GM12878 (cell line): ENCODE measurements at regions not wholly inside any gene's neighbourhood (a gene's known extent, or its start where the extent isn't known, plus 50 kb on each side); places are given as distances from the start of the nearest gene placed in this dataset.

Experiments used
- ATAC-seq: fragments of 200-7000 bp; cut with Tn5 transposase; 3 replicates; pipeline ENCODE4 v1.9.1; 2020; ENCODE audit warnings: mild to moderate bottlenecking, moderate library complexity
- BruUV-seq: library from RNA; stranded (reverse); fragments of 400-500 nt; replicated peaks from 2 replicates; lab custom pipeline; 2021; lab: Mats Ljungman, UMichigan
- CTCF ChIA-PET: fragments of 300-600 bp; sonication (Branson Sonifier 250); formaldehyde crosslinking; extraction: SDS; loops from one replicate; lab custom pipeline; 2021; ENCODE audit warnings: inconsistent platforms; lab: Yijun Ruan, JAX
- POLR2A ChIA-PET: fragments of 350-600 bp; formaldehyde crosslinking; extraction: SDS; loops from one replicate; lab custom pipeline; 2021; ENCODE audit warnings: inconsistent platforms; lab: Charles Lee
- RAD21 ChIA-PET: fragments of 300-600 bp; sonication (Branson Sonifier 250); formaldehyde crosslinking; loops from one replicate; lab custom pipeline; 2023; ENCODE audit warnings: antibody characterized with exemption; ENCODE audit not compliant: unreplicated experiment; lab: Charles Lee
- SMC1A ChIA-PET: fragments of 300-600 bp; sonication (Branson Sonifier 250); formaldehyde crosslinking; loops from one replicate; lab custom pipeline; 2023; ENCODE audit not compliant: unreplicated experiment, uncharacterized antibody; lab: Charles Lee
- DNase-seq: peaks from one replicate; pipeline ENCODE4 v3.0.0-alpha.2; 2011; ENCODE audit warnings: low read depth, low spot score
- FAIRE-seq: peaks from 3 replicates; lab custom pipeline; 2011; peaks lifted over from hg19 to GRCh38; lab: Jason Lieb, UNC
- H2AFZ ChIP-seq: 2 replicates; pipeline ENCODE4 v1.6.0; 2011; ENCODE audit warnings: low read depth, low read length, control low read depth; ENCODE audit not compliant: control insufficient read depth
- H3K27ac ChIP-seq: 2 replicates; pipeline ENCODE4 v1.5.1; 2011; ENCODE audit warnings: control low read depth; ENCODE audit not compliant: control insufficient read depth, insufficient read depth
- H3K27me3 ChIP-seq, 2 experiments: replicated peaks in 1 of 2; 2 replicates each; pipeline versions ENCODE4 v1.6.0 to v1.6.1; 2011; ENCODE audit warnings: low read length in 1 of 2; ENCODE audit not compliant: control insufficient read depth in 2 of 2, insufficient read depth in 2 of 2
- H3K36me3 ChIP-seq, 2 experiments: 2 replicates each; pipeline ENCODE4 v1.5.1; 2011; ENCODE audit warnings: low read length in 1 of 2; ENCODE audit not compliant: control insufficient read depth in 2 of 2, insufficient read depth in 2 of 2
- H3K4me1 ChIP-seq: 2 replicates; pipeline ENCODE4 v1.6.1; 2011; ENCODE audit warnings: mild to moderate bottlenecking, low read length, moderate library complexity, mixed read lengths; ENCODE audit not compliant: control insufficient read depth, insufficient read depth
- H3K4me2 ChIP-seq: 2 replicates; pipeline ENCODE4 v1.6.0; 2011; ENCODE audit warnings: control low read depth; ENCODE audit not compliant: control insufficient read depth, insufficient read depth
- H3K4me3 ChIP-seq: fragments of 200-600 bp; sonication (generic); 2 replicates; pipeline ENCODE4 v1.5.1; 2016
- H3K79me2 ChIP-seq: 2 replicates; pipeline ENCODE4 v1.6.0; 2011; ENCODE audit warnings: low read length; ENCODE audit not compliant: control insufficient read depth, insufficient read depth
- H3K9ac ChIP-seq: 2 replicates; pipeline ENCODE4 v1.8.0; 2011; ENCODE audit warnings: low read length, control low read depth, mixed read lengths; ENCODE audit not compliant: control insufficient read depth, insufficient read depth
- H3K9me3 ChIP-seq: replicated peaks from 3 replicates; pipeline ENCODE4 v1.5.1; 2011; ENCODE audit warnings: mild to moderate bottlenecking, low read length; ENCODE audit not compliant: control insufficient read depth, insufficient read depth
- H4K20me1 ChIP-seq: 2 replicates; pipeline ENCODE4 v1.6.0; 2011; ENCODE audit not compliant: control insufficient read depth, insufficient read depth
- ATF3 ChIP-seq: IDR thresholded peaks from 2 replicates; pipeline ENCODE4 v1.6.1; 2011; ENCODE audit warnings: low read depth, mild to moderate bottlenecking, low read length, moderate library complexity, borderline replicate concordance; ENCODE audit errors: extremely low read depth
- EGR1 ChIP-seq, 2 experiments: IDR thresholded peaks; 1 replicate in 1 of 2; 2 replicates in 1 of 2; pipeline ENCODE4 v1.6.1; 2011 to 2012; ENCODE audit warnings: low read depth in 2 of 2, low read length in 2 of 2, borderline replicate concordance in 1 of 2, mild to moderate bottlenecking in 1 of 2, moderate library complexity in 1 of 2
- ELK1 ChIP-seq: IDR thresholded peaks from 2 replicates; pipeline ENCODE4 v1.6.1; 2012; ENCODE audit warnings: low read depth, low read length, improper control_type of control experiment
- MTA2 ChIP-seq: fragments of 450-650 bp; IDR thresholded peaks from 2 replicates; pipeline ENCODE4 v1.6.1; 2016; ENCODE audit warnings: low read depth, mild to moderate bottlenecking, moderate library complexity
- MYB ChIP-seq: fragments of 150-350 bp; IDR thresholded peaks from 2 replicates; pipeline ENCODE4 v1.6.1; 2014; ENCODE audit warnings: mild to moderate bottlenecking, low read depth, low read length, borderline replicate concordance
- NFYA ChIP-seq: IDR thresholded peaks from 2 replicates; pipeline ENCODE4 v1.6.1; 2011; ENCODE audit warnings: low read depth, mild to moderate bottlenecking, low read length, improper control_type of control experiment, borderline replicate concordance
- PAX8 ChIP-seq: fragments of 450-650 bp; IDR thresholded peaks from 2 replicates; pipeline ENCODE4 v1.6.1; 2017; ENCODE audit warnings: mild to moderate bottlenecking, moderate library complexity
- RELA ChIP-seq: fragments of 450-650 bp; IDR thresholded peaks from 2 replicates; pipeline ENCODE4 v1.8.0; 2014; ENCODE audit warnings: borderline replicate concordance; ENCODE audit not compliant: partially characterized antibody
- SMAD1 ChIP-seq: fragments of 450-650 bp; IDR thresholded peaks from 2 replicates; pipeline ENCODE4 v1.6.1; 2018; ENCODE audit warnings: mild to moderate bottlenecking, low read depth; ENCODE audit not compliant: partially characterized antibody
- SREBF1 ChIP-seq: IDR thresholded peaks from 2 replicates; pipeline ENCODE4 v1.6.1; 2012; ENCODE audit warnings: mild to moderate bottlenecking, low read length
- ZNF217 ChIP-seq: fragments of 450-650 bp; IDR thresholded peaks from 2 replicates; pipeline ENCODE4 v1.6.1; 2017; ENCODE audit warnings: antibody characterized with exemption, mild to moderate bottlenecking
- ZNF274 ChIP-seq: IDR thresholded peaks from one replicate; pipeline ENCODE4 v1.8.0; 2011; ENCODE audit not compliant: insufficient read length, insufficient read depth
- WGBS: methylation state at CpG from one replicate; pipeline ENCODE4 v1.1.6; 2016; ENCODE audit warnings: low lambda C conversion rate; ENCODE audit not compliant: insufficient replicate concordance, insufficient coverage; ENCODE audit errors: missing lambda C conversion rate; 5-methylcytosine and 5-hydroxymethylcytosine counted together
- in situ Hi-C: fragments of 300-500 bp; cut with MboI; formaldehyde crosslinking; loops from 9 replicates; pipeline ENCODE4 v1.14.3; 2018; ENCODE audit warnings: mixed read lengths
- intact Hi-C: fragments of 100-400 bp; cut with micrococcal nuclease; formaldehyde crosslinking; loops from one replicate; pipeline ENCODE4 v1.14.2; 2022; ENCODE audit not compliant: unreplicated experiment
- TF ChIP-seq, protein P1 (sequence below): IDR thresholded peaks from 2 replicates; pipeline ENCODE4 v1.6.1; 2012; ENCODE audit warnings: low read depth, low read length, improper control_type of control experiment
- TF ChIP-seq, protein P2 (sequence below): IDR thresholded peaks from 2 replicates; pipeline ENCODE4 v1.6.1; 2011; ENCODE audit warnings: low read depth, low read length, improper control_type of control experiment, borderline replicate concordance

- no peaks in the 10 kb centered on the region for H3K27me3 ChIP-seq
- H4K20me1 ChIP-seq = no peaks in the 10 kb centered on the region
- no peak for ATAC-seq
- ChIA-PET POLR2A (no interaction called here), RAD21 (interaction anchor here (1.0 to 2.8 kb wide), 5 partner anchors 46 to 59 kb away, joined by 3 to 24 read pairs (median 3); no protein-coding TSS in a partner anchor), CTCF (interaction anchor here (0.6 to 3.8 kb wide), 9 partner anchors 10 to 368 kb away, joined by 3 to 72 read pairs (median 4); no protein-coding TSS in a partner anchor), SMC1A (interaction anchor here (0.6 to 2.9 kb wide), 14 partner anchors 13 to 541 kb away, joined by 3 to 33 read pairs (median 4); no protein-coding TSS in a partner anchor)
- no peak overlapping the region for H2AFZ ChIP-seq
- H3K9ac ChIP-seq = no peak overlapping the region
- H3K4me3 ChIP-seq = no peak overlapping the region
- 68% methylated on average over 5 of the region's 5 CpGs for WGBS
- in situ Hi-C loops = no loop called here
- no peak for DNase-seq
- intact Hi-C loops = loop anchor here (10.0 kb wide), 1 partner anchor 357 kb away; the partner anchor contains the start of gene PHLPP1
- no peak overlapping the region for H3K4me2 ChIP-seq
- H3K79me2 ChIP-seq = no peaks in the 10 kb centered on the region
- H3K36me3 ChIP-seq = no peaks in the 10 kb centered on the region
- no TSS peak for BruUV-seq
- H3K27ac ChIP-seq = no peak overlapping the region
- TF ChIP-seq, protein P1, sequence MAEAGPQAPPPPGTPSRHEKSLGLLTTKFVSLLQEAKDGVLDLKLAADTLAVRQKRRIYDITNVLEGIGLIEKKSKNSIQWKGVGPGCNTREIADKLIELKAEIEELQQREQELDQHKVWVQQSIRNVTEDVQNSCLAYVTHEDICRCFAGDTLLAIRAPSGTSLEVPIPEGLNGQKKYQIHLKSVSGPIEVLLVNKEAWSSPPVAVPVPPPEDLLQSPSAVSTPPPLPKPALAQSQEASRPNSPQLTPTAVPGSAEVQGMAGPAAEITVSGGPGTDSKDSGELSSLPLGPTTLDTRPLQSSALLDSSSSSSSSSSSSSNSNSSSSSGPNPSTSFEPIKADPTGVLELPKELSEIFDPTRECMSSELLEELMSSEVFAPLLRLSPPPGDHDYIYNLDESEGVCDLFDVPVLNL = no peak
- TF ChIP-seq SMAD1 (no peak), MTA2 (no peak), MYB (no peak), ELK1 (no peak), RELA (no peak), EGR1 (IDR thresholded peaks at IDR 0.05; ENCODE audit: borderline replicate concordance in 1 of 2, low read depth in 2 of 2, low read length in 2 of 2) (no peak), PAX8 (no peak), SREBF1 (no peak), NFYA (no peak), ZNF274 (no peak), ATF3 (no peak), ZNF217 (no peak)
- TF ChIP-seq, protein P2, sequence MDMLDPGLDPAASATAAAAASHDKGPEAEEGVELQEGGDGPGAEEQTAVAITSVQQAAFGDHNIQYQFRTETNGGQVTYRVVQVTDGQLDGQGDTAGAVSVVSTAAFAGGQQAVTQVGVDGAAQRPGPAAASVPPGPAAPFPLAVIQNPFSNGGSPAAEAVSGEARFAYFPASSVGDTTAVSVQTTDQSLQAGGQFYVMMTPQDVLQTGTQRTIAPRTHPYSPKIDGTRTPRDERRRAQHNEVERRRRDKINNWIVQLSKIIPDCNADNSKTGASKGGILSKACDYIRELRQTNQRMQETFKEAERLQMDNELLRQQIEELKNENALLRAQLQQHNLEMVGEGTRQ = no peak
- no peak for FAIRE-seq
- no peaks in the 10 kb centered on the region for H3K4me1 ChIP-seq
- no peaks in the 10 kb centered on the region; the same call in 2 of the 3 replicates for H3K9me3 ChIP-seq
Observed at GRCh38 chr18:63071701-63072141, 247.8 kb downstream of the BCL2 start.
